ENCODE measurements at regions not wholly inside any gene's neighbourhood (a gene's known extent, or its start where the extent isn't known, plus 50 kb on each side); places are given as distances from the start of the nearest gene placed in this dataset.
"Not testable (repeated sequence)": the region's sequence is repeated elsewhere in the genome, so short reads cannot be mapped to it uniquely, and the experiment has no call there.

GRCh38 chr5:20732223-20732622 lies 744.2 kb upstream of the CDH18 start:
- TF ChIP-seq CTCF, EZH2phosphoT487 (IDR thresholded peaks at IDR 0.05): not testable (repeated sequence)

Data from neural progenitor cell (in vitro differentiated cells).